GM23338 (cell line): ENCODE measurements at regions not wholly inside any gene's neighbourhood (a gene's known extent, or its start where the extent isn't known, plus 50 kb on each side); places are given as distances from the start of the nearest gene placed in this dataset.

Source experiments
- ATAC-seq: fragments of 200-7000 bp; cut with Tn5 transposase; 3 replicates; pipeline ENCODE4 v1.9.1; 2020
- DNase-seq: peaks from one replicate; pipeline ENCODE4 v3.0.0-alpha.2; 2015; ENCODE audit warnings: low spot score
- H2AFZ ChIP-seq: fragments of 200-600 bp; sonication (generic); 2 replicates; pipeline ENCODE4 v1.8.0; 2016; ENCODE audit warnings: antibody characterized with exemption, mild to moderate bottlenecking, moderate library complexity
- H3F3A ChIP-seq: fragments of 200-600 bp; sonication (generic); replicated peaks from 2 replicates; pipeline ENCODE4 v1.8.0; 2017; ENCODE audit warnings: antibody characterized with exemption, mixed run types, low read depth
- H3K27ac ChIP-seq: fragments of 200-600 bp; sonication (generic); 2 replicates; pipeline ENCODE4 v1.6.1; 2016; ENCODE audit warnings: low read depth
- H3K27me3 ChIP-seq: fragments of 200-600 bp; sonication (generic); 2 replicates; pipeline ENCODE4 v1.8.0; 2016; ENCODE audit warnings: mild to moderate bottlenecking, mixed run types, moderate library complexity; ENCODE audit not compliant: insufficient read depth
- H3K36me3 ChIP-seq: fragments of 200-600 bp; sonication (generic); 2 replicates; pipeline ENCODE4 v1.8.0; 2016; ENCODE audit warnings: mild to moderate bottlenecking; ENCODE audit not compliant: insufficient read depth
- H3K4me1 ChIP-seq: fragments of 200-600 bp; sonication (generic); 2 replicates; pipeline ENCODE4 v1.8.0; 2016; ENCODE audit warnings: mild to moderate bottlenecking, moderate library complexity; ENCODE audit not compliant: insufficient read depth
- H3K4me2 ChIP-seq: fragments of 200-600 bp; sonication (generic); 2 replicates; pipeline ENCODE4 v1.7.1; 2017; ENCODE audit warnings: mixed run types
- H3K4me3 ChIP-seq: fragments of 200-600 bp; sonication (generic); 2 replicates; pipeline ENCODE4 v1.6.1; 2016; ENCODE audit warnings: mixed run types
- H3K79me2 ChIP-seq: fragments of 200-600 bp; sonication (generic); replicated peaks from 2 replicates; pipeline ENCODE4 v1.8.0; 2017; ENCODE audit warnings: mild to moderate bottlenecking; ENCODE audit not compliant: insufficient read depth
- H3K9me2 ChIP-seq: fragments of 200-600 bp; sonication (generic); 2 replicates; pipeline ENCODE4 v1.8.0; 2017; ENCODE audit not compliant: insufficient read depth
- H4K20me1 ChIP-seq: fragments of 200-600 bp; sonication (generic); replicated peaks from 2 replicates; pipeline ENCODE4 v1.8.0; 2017; ENCODE audit warnings: mild to moderate bottlenecking; ENCODE audit not compliant: insufficient read depth
- H3K27ac Mint-ChIP-seq: 2 replicates; pipeline ENCODE4 v1.8.0; 2020; ENCODE audit warnings: inconsistent platforms, mild to moderate bottlenecking, moderate library complexity, mixed read lengths
- H3K27me3 Mint-ChIP-seq: 3 replicates; pipeline ENCODE4 v1.8.0; 2022; ENCODE audit warnings: low read depth, mild to moderate bottlenecking, moderate library complexity, mixed read lengths, inconsistent platforms; ENCODE audit not compliant: insufficient read depth, poor library complexity
- H3K36me3 Mint-ChIP-seq: 3 replicates; pipeline ENCODE4 v1.8.0; 2021; ENCODE audit warnings: low read depth, mild to moderate bottlenecking, inconsistent platforms, moderate library complexity, mixed read lengths
- H3K4me1 Mint-ChIP-seq: 3 replicates; pipeline ENCODE4 v1.8.0; 2020; ENCODE audit warnings: mild to moderate bottlenecking, inconsistent platforms, mixed read lengths
- H3K4me3 Mint-ChIP-seq: 3 replicates; pipeline ENCODE4 v1.8.0; 2021; ENCODE audit warnings: moderate library complexity, mild to moderate bottlenecking, inconsistent platforms, mixed read lengths
- H3K9me3 Mint-ChIP-seq: 3 replicates; pipeline ENCODE4 v1.8.0; 2020; ENCODE audit warnings: moderate library complexity, mild to moderate bottlenecking, inconsistent platforms, mixed read lengths
- CREB1 ChIP-seq: fragments of 250-450 bp; sonication (Bioruptor Pico); IDR thresholded peaks from 2 replicates; pipeline ENCODE4 v1.5.0; 2020; ENCODE audit warnings: low read depth, mild to moderate bottlenecking, moderate library complexity
- EZH2 ChIP-seq: fragments of 200-600 bp; sonication (generic); IDR thresholded peaks from one replicate; pipeline ENCODE4 v1.8.0; 2017; ENCODE audit warnings: antibody characterized with exemption, mild to moderate bottlenecking, low read depth; ENCODE audit not compliant: unreplicated experiment
- JUNB ChIP-seq: IDR thresholded peaks from one replicate; pipeline ENCODE4 v1.6.1; 2016; ENCODE audit warnings: antibody characterized with exemption; ENCODE audit not compliant: unreplicated experiment
- NANOG ChIP-seq: IDR thresholded peaks from 2 replicates; pipeline ENCODE4 v1.6.1; 2016; ENCODE audit warnings: antibody characterized with exemption, borderline replicate concordance
- POLR2AphosphoS5 ChIP-seq: IDR thresholded peaks from 2 replicates; pipeline ENCODE4 v1.6.1; 2016; ENCODE audit warnings: antibody characterized with exemption, low read depth
- REST ChIP-seq: IDR thresholded peaks from one replicate; pipeline ENCODE4 v1.6.1; 2018; ENCODE audit warnings: antibody characterized with exemption; ENCODE audit not compliant: unreplicated experiment
- ZNF114 ChIP-seq: fragments of 250-450 bp; sonication (Bioruptor Pico); IDR thresholded peaks from 2 replicates; pipeline ENCODE4 v1.5.0; 2020; ENCODE audit warnings: mild to moderate bottlenecking, moderate library complexity
- ZNF331 ChIP-seq: fragments of 250-450 bp; sonication (Bioruptor Pico); IDR thresholded peaks from 2 replicates; pipeline ENCODE4 v1.5.0; 2020; ENCODE audit warnings: low read depth, mild to moderate bottlenecking, moderate library complexity
- TF ChIP-seq, protein P1 (sequence below): fragments of 250-450 bp; sonication (Bioruptor Pico); IDR thresholded peaks from 2 replicates; pipeline ENCODE4 v1.5.0; 2020; ENCODE audit warnings: mild to moderate bottlenecking, moderate library complexity

GRCh38 chr2:236944561-236944960 lies 141.1 kb upstream of the COPS8 start:
- Histone ChIP-seq H3K4me1 (no peaks in the 10 kb centered on the region; the same call in 1 of the 2 replicates), H3K4me3 (no peak overlapping the region), H3K36me3 (no peaks in the 10 kb centered on the region), H3K27ac (no peak overlapping the region), H3K9me2 (peaks cover 3% of the 10 kb centered on the region; the same call in 1 of the 2 replicates), H3K27me3 (no peaks in the 10 kb centered on the region), H3K4me2 (no peak overlapping the region), H2AFZ (no peak overlapping the region), H3K79me2 (no peaks in the 10 kb centered on the region), H3F3A (no peaks in the 10 kb centered on the region), H4K20me1 (no peaks in the 10 kb centered on the region)
- Mint-ChIP-seq H3K9me3 (no peaks in the 10 kb centered on the region), H3K4me1 (peaks cover 15% of the 10 kb centered on the region), H3K27me3 (peaks cover 8% of the 10 kb centered on the region), H3K4me3 (no peak overlapping the region), H3K36me3 (no peaks in the 10 kb centered on the region), H3K27ac (no peak overlapping the region)
- ATAC-seq (no peak), DNase-seq (no peak)
- no peak for TF ChIP-seq POLR2AphosphoS5
- TF ChIP-seq ZNF114: no peak
- no peak for TF ChIP-seq CREB1 (CRISPR knock-in tag)
- no peak for TF ChIP-seq ZNF331
- TF ChIP-seq, protein P1, sequence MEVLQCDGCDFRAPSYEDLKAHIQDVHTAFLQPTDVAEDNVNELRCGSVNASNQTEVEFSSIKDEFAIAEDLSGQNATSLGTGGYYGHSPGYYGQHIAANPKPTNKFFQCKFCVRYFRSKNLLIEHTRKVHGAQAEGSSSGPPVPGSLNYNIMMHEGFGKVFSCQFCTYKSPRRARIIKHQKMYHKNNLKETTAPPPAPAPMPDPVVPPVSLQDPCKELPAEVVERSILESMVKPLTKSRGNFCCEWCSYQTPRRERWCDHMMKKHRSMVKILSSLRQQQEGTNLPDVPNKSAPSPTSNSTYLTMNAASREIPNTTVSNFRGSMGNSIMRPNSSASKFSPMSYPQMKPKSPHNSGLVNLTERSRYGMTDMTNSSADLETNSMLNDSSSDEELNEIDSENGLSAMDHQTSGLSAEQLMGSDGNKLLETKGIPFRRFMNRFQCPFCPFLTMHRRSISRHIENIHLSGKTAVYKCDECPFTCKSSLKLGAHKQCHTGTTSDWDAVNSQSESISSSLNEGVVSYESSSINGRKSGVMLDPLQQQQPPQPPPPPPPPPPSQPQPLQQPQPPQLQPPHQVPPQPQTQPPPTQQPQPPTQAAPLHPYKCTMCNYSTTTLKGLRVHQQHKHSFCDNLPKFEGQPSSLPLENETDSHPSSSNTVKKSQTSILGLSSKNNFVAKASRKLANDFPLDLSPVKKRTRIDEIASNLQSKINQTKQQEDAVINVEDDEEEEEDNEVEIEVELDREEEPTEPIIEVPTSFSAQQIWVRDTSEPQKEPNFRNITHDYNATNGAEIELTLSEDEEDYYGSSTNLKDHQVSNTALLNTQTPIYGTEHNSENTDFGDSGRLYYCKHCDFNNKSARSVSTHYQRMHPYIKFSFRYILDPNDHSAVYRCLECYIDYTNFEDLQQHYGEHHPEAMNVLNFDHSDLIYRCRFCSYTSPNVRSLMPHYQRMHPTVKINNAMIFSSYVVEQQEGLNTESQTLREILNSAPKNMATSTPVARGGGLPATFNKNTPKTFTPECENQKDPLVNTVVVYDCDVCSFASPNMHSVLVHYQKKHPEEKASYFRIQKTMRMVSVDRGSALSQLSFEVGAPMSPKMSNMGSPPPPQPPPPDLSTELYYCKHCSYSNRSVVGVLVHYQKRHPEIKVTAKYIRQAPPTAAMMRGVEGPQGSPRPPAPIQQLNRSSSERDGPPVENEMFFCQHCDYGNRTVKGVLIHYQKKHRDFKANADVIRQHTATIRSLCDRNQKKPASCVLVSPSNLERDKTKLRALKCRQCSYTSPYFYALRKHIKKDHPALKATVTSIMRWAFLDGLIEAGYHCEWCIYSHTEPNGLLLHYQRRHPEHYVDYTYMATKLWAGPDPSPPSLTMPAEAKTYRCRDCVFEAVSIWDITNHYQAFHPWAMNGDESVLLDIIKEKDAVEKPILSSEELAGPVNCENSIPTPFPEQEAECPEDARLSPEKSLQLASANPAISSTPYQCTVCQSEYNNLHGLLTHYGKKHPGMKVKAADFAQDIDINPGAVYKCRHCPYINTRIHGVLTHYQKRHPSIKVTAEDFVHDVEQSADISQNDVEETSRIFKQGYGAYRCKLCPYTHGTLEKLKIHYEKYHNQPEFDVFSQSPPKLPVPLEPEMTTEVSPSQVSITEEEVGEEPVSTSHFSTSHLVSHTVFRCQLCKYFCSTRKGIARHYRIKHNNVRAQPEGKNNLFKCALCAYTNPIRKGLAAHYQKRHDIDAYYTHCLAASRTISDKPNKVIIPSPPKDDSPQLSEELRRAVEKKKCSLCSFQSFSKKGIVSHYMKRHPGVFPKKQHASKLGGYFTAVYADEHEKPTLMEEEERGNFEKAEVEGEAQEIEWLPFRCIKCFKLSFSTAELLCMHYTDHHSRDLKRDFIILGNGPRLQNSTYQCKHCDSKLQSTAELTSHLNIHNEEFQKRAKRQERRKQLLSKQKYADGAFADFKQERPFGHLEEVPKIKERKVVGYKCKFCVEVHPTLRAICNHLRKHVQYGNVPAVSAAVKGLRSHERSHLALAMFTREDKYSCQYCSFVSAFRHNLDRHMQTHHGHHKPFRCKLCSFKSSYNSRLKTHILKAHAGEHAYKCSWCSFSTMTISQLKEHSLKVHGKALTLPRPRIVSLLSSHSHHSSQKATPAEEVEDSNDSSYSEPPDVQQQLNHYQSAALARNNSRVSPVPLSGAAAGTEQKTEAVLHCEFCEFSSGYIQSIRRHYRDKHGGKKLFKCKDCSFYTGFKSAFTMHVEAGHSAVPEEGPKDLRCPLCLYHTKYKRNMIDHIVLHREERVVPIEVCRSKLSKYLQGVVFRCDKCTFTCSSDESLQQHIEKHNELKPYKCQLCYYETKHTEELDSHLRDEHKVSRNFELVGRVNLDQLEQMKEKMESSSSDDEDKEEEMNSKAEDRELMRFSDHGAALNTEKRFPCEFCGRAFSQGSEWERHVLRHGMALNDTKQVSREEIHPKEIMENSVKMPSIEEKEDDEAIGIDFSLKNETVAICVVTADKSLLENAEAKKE: no peak
- TF ChIP-seq NANOG: no peak
- TF ChIP-seq JUNB: no peak
- no peak for TF ChIP-seq EZH2
- TF ChIP-seq REST: no peak
